Upper lobe of right lung (tissue), 1 donor: ENCODE measurements at regions not wholly inside any gene's neighbourhood (a gene's known extent, or its start where the extent isn't known, plus 50 kb on each side); places are given as distances from the start of the nearest gene placed in this dataset.
A peak's percentile ranks its signal among the peaks of the same experiment; 100 is the strongest.

ENCODE experiments used
- ATAC-seq: fragments of 200-7000 bp; cut with Tn5 transposase; one replicate; pipeline ENCODE4 v1.9.1; 2020; ENCODE audit warnings: mild to moderate bottlenecking, moderate library complexity
- DNase-seq: peaks from one replicate; pipeline ENCODE4 v3.0.0-alpha.2; 2020
- H3K27ac ChIP-seq: fragments of 200-600 bp; one replicate; pipeline ENCODE4 v1.8.0; 2022
- H3K27me3 ChIP-seq: fragments of 200-600 bp; one replicate; pipeline ENCODE4 v1.8.0; 2022; ENCODE audit warnings: mild to moderate bottlenecking
- H3K36me3 ChIP-seq: fragments of 200-600 bp; one replicate; pipeline ENCODE4 v1.8.0; 2022
- H3K4me1 ChIP-seq: fragments of 200-600 bp; one replicate; pipeline ENCODE4 v1.8.0; 2022
- H3K4me3 ChIP-seq: fragments of 200-600 bp; one replicate; pipeline ENCODE4 v1.8.0; 2022; ENCODE audit warnings: mild to moderate bottlenecking
- H3K9me3 ChIP-seq: fragments of 200-600 bp; one replicate; pipeline ENCODE4 v1.8.0; 2022
- intact Hi-C: fragments of 100-400 bp; cut with DNase I; formaldehyde crosslinking; loops from one replicate; pipeline ENCODE4 v1.11.0; 2022
- TF ChIP-seq, protein P1 (sequence below): fragments of 200-600 bp; IDR thresholded peaks from one replicate; pipeline ENCODE4 v1.8.0; 2022; ENCODE audit warnings: antibody characterized with exemption
- donor health status: DM: no; HTN: yes; CAD: no; lungs with severe emphysema.

DNA sequence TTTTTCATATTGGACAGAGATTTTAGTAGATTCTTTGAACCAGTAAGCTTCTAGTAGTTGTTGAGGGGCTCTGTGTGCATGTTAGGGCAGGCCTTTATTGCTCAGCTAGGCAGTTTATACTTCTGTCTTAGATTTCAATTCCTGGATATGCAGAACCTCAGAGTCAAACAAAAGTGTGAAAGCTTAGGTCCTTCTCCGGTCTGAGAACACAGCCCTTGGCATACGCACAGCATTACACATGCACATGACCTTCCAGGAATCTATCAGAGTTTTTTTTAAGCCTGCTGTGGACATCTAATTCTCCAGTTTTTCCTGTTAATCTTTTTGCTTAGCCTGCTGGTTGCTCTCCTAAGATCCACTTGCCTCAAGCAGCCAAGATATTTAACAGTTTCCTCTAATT is 77.9 kb upstream of the KL start:
- H3K27me3 ChIP-seq: no peaks in the 10 kb centered on the region
- H3K4me3 ChIP-seq: no peak overlapping the region
- DNase-seq (no peak), ATAC-seq (no peak)
- H3K4me1 ChIP-seq: no peaks in the 10 kb centered on the region
- TF ChIP-seq, protein P1, sequence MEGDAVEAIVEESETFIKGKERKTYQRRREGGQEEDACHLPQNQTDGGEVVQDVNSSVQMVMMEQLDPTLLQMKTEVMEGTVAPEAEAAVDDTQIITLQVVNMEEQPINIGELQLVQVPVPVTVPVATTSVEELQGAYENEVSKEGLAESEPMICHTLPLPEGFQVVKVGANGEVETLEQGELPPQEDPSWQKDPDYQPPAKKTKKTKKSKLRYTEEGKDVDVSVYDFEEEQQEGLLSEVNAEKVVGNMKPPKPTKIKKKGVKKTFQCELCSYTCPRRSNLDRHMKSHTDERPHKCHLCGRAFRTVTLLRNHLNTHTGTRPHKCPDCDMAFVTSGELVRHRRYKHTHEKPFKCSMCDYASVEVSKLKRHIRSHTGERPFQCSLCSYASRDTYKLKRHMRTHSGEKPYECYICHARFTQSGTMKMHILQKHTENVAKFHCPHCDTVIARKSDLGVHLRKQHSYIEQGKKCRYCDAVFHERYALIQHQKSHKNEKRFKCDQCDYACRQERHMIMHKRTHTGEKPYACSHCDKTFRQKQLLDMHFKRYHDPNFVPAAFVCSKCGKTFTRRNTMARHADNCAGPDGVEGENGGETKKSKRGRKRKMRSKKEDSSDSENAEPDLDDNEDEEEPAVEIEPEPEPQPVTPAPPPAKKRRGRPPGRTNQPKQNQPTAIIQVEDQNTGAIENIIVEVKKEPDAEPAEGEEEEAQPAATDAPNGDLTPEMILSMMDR: no peak
- H3K36me3 ChIP-seq: no peaks in the 10 kb centered on the region
- intact Hi-C loops: no loop called here
- no peak overlapping the region for H3K27ac ChIP-seq
- no peaks in the 10 kb centered on the region for H3K9me3 ChIP-seq

DNA sequence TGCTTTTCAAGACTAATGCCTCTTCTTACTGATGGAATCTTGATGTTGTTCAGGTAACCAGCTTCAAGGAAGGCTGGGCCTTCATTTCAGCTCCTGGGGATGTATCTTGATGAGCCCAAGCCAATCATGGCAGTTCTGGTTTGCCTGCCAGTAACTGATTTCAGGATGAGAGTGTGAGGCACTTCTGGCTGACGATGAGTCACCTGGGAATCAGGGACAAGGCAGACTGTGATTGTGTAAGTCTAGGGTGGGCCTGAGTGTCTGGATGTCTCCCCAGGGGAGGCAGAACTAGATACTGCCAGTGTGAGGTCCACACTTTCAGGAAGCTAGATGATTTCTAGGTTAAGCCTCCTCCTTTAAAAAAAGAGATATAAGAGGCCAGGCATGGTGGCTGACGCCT is 77.3 kb upstream of the KL start:
- H3K27me3 ChIP-seq: no peaks in the 10 kb centered on the region
- H3K9me3 ChIP-seq: no peaks in the 10 kb centered on the region
- TF ChIP-seq, protein P1: no peak
- no peaks in the 10 kb centered on the region for H3K4me1 ChIP-seq
- H3K36me3 ChIP-seq: no peaks in the 10 kb centered on the region
- intact Hi-C loops: no loop called here
- no peak for ATAC-seq
- DNase-seq: no peak
- H3K4me3 ChIP-seq: no peak overlapping the region
- no peak overlapping the region for H3K27ac ChIP-seq

DNA sequence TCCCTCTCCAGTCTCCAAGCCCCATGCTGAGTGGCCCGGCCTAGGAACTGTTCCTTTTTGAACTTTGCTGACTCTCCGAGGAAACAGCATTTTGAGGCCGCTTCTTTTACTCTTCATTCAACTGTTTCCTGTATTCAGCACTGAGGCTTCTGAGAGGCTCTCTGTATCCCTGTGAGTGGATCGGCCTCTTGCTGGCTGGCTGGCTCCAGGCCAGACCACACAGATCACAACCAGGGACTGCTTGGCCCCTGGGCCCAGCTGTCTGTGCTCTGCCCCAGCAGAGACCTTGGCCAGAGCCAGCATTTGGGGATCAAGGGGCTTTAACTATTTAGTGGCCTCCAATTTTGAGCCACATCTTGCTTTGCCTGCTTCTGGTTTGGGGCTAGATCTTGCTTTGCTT is 75.6 kb upstream of the KL start:
- no peaks in the 10 kb centered on the region for H3K36me3 ChIP-seq
- no peaks in the 10 kb centered on the region for H3K27me3 ChIP-seq
- intact Hi-C loops: no loop called here
- H3K4me3 ChIP-seq: no peak overlapping the region
- H3K9me3 ChIP-seq: no peaks in the 10 kb centered on the region
- no peaks in the 10 kb centered on the region for H3K4me1 ChIP-seq
- peak; percentile 45 for ATAC-seq
- no peak for DNase-seq
- TF ChIP-seq, protein P1: no peak
- no peak overlapping the region for H3K27ac ChIP-seq

DNA sequence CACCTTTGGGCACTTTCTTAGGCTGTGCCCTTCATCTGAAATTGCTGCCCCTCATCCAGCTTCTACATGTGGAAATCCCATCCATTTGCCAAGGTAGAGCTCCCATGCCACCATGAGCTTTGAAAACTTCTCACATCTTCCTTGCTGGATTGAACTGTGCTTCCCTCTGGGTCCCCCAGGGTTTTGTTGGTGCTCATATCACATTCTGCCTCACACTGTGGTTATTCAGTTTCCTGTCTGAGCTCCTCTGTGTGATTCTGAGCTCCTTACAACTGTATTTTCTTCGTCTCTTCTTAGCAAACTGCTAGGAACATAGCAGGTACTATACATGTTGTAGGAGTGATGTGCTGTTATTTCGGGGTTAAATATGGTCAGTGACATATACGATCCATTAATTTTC is 74.9 kb upstream of the KL start:
- Histone ChIP-seq H3K36me3 (no peaks in the 10 kb centered on the region), H3K4me3 (no peak overlapping the region), H3K27ac (no peak overlapping the region), H3K27me3 (no peaks in the 10 kb centered on the region), H3K4me1 (no peaks in the 10 kb centered on the region), H3K9me3 (no peaks in the 10 kb centered on the region)
- DNase-seq (no peak), ATAC-seq (no peak)
- intact Hi-C loops: no loop called here
- TF ChIP-seq, protein P1: no peak

DNA sequence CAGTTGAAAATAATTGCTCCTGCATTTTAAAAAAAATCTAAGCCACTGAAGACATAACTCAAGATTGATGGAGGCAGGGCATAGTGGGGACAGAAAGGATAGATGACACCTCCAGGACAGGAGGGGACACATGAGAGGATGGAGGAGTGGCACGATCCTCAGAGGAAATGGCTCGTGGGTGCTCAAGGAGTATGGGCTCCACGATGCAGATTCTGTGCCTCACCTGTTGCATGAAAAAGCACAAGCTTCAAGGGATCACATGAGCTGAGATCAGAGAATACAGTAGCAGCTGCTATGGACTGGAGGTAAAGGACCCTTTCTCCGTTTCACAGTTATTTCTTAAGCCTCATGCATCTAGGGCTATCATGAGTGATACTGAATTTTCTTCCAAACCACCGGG is 69.7 kb upstream of the KL start:
- Histone ChIP-seq H3K36me3 (no peaks in the 10 kb centered on the region), H3K9me3 (no peaks in the 10 kb centered on the region), H3K27me3 (no peaks in the 10 kb centered on the region), H3K4me3 (no peak overlapping the region), H3K4me1 (no peaks in the 10 kb centered on the region), H3K27ac (no peak overlapping the region)
- TF ChIP-seq, protein P1: no peak
- ATAC-seq (no peak), DNase-seq (no peak)
- intact Hi-C loops: no loop called here
